GM21619 (cell line): ENCODE measurements at regions not wholly inside any gene's neighbourhood (a gene's known extent, or its start where the extent isn't known, plus 50 kb on each side); places are given as distances from the start of the nearest gene placed in this dataset.

Experiments used
- ATAC-seq: cut with Tn5 transposase; IDR thresholded peaks from one replicate; pipeline ENCODE4 v1.9.1; 2021; ENCODE audit not compliant: unreplicated experiment

GRCh38 chr6:170162775-170163404, 128.0 kb downstream of the DLL1 start:
- ATAC-seq: no peak

- no peak for ATAC-seq
Observed at GRCh38 chr6:170162011-170162774, 128.7 kb downstream of the DLL1 start.

GRCh38 chr6:170160628-170161611, 130.0 kb downstream of the DLL1 start:
- ATAC-seq: no peak

- no peak for ATAC-seq
Observed at GRCh38 chr6:170160031-170160627, 130.7 kb downstream of the DLL1 start.

DNA sequence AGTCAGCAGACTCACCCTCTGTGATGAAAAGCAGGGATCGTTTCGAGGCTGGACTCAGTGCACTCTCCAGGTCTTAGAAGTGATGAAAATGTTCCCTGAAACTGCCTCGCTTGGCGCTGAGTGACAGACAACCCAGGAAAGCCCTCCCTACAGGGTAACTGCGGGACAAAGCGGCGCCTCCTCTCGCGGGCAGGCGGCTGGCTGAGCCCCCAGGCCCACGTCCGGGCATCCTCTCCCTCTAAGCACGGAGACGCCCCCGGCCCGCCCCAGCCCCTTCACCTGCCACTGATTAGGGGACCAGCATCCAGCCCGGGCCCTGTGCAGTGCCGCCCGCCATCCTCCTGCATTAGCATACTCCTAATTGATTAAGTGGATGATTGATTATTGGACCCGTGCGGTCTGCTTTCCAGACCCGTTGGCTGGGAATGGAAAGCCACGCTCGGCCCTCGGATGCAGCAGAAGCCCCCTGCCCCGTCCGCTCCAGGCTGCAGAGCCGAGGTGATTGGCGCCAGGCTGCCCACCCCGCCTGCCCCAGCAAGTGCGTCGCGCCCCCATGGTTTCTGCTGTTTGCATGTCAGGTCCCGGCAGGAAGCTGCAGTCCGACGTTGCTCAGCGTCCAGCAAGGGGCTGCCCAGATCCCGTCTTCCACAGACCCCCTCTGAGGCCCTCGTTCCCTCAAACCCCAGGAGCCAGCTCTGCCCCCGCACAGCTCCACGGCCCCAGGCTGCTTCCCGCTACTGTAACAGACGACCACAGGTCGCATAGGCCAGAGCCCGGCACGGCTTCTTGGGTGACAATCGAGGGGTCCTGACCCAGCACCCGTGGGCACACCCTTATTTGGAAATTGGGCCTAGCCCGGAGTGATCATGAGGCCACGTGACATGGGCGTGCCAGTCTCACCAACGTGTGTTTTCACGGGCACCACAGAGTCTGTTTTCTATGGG, 131.6 kb downstream of the DLL1 start:
- ATAC-seq: no peak

GRCh38 chr6:170158296-170159021, 132.4 kb downstream of the DLL1 start:
- ATAC-seq: no peak

GRCh38 chr6:170157567-170158218, 133.2 kb downstream of the DLL1 start:
- no peak for ATAC-seq

DNA sequence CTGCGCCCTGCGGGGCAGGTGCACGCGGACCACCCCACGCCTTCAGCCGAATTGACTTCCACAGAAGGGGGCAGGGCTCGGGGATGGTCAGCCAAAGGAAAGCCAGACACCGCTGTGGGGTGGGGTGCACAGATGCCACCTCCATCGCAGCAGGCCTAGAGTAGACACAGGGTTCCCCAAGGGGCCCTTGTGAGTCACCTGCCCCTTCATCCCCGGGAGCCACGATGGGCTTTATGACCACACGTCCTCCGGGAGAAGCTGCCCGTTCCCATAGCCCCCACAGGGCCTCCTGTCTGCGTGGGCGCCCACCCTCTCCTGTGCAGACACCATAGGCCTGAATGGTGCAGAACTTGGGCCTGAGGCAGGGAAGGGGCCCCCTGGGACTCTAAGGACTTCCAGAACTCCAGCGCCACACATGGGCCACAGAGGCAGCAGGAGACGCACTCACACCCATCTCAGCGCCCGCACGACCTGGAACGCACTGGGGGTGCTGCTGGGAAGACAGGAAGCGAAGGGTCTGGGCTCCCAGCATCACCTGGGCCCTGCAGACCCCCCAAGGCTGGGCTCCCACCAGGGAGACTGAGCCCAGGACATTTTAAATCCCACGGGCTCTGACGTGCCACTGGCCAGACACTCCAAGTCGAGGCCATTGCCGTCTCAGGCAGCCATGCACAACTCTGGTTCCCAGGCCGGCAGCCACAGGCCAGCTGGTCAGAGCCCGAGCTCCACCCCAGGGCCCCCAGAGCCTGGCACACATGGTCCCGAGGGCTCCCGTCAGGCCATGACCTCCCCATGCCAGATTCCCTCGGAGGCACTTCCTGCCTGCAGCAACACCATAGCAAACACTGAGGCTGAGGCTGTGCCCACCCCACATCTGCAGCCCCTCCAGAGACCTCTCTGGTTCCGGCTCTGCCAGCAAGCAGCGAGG, 134.2 kb downstream of the DLL1 start:
- ATAC-seq: no peak

- no peak for ATAC-seq
Observed at GRCh38 chr6:170155464-170156196, 135.2 kb downstream of the DLL1 start.

DNA sequence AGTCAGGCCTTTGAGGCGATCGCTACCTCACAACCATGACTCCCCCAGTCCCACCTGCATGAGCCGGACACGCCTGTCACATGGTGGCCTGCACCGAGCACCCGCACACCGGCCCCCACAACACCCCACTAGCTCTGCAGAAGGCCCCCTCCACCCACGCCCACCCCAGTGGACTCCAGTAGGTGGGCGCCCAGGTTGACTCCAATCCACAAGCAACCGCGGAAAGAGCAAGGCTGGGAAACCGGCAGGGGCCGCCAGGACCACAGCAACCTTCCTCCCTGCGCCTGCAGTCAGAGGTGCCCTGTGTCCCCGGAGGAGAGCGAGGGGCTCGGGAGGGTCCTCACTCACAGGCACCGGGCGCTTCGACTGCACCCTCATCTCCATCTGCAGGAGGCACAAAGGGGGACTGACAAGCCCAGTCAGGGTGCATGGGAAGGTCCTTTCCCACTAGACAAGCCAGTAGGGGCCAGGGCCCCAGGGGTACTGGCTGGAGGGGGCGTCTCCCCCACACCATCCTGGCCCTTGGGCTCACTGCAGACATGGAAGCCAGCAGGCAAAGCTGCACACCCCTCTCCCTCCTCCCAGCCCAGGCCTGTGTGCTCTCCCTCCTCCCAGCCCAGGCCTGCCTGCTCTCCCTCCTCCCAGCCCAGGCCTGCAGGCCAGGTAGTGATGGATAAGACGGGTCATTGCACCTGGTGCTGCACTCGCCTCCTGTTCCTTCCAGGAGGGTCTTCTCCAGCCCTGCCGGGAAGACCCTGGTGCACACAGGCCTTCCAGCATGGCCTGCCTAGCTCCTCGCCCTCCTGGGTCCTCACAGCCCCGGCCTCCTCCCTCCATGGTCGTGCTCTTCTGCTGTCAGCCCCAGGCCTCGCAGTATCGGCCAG, 137.2 kb downstream of the DLL1 start:
- ATAC-seq: no peak

- no peak for ATAC-seq
Observed at GRCh38 chr6:170152989-170153388, 137.9 kb downstream of the DLL1 start.

- no peak for ATAC-seq
Observed at GRCh38 chr6:170152124-170152926, 138.6 kb downstream of the DLL1 start.

DNA sequence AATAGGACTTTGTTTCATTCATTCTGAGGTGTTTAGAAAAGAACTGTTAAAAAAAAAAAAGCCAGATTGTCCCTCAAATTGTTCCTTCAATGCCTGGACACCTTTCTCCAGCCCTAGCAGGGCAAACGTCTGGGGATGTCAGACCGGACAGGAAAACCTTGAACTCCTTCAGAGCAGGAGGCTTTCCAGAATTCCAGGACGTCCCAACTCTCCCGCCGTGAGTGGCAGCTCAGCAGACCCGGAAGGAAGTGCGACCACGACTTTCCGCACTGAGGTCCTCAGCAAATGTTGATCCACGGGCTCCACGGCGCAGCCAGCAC, 139.1 kb downstream of the DLL1 start:
- ATAC-seq: no peak

DNA sequence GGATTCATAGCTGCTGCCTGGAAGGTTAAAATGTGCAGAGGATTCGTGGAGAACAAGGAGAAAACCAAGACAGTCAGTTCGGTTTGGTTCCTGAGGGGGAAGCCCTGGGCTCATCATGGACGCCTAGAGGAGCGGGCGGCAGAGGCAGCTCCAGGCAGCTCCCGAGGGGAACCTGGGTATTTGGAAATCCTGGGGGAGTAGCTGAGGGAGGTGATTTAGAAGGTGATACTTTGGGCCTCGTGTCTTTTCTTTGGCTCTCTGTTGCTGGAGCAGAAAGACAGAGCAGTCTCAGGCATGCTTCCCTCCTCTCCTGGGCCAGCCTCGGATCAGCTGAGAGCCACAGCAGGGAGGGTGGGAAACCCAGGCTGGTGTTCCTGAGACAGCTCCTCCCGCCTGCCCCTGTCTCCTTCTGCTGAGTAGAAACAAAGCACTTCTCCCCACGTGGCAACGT, 139.5 kb downstream of the DLL1 start:
- ATAC-seq: no peak

- no peak for ATAC-seq
Observed at GRCh38 chr6:170150590-170150945, 140.3 kb downstream of the DLL1 start.
